Stimulated activated CD8-positive, alpha-beta memory T cell treated with anti-CD3 and anti-CD28 coated beads, Interleukin-4, amount 100 ng/mL, for 24 hours (primary cell): ENCODE measurements at regions not wholly inside any gene's neighbourhood (a gene's known extent, or its start where the extent isn't known, plus 50 kb on each side); places are given as distances from the start of the nearest gene placed in this dataset.
"Not testable (repeated sequence)": the region's sequence is repeated elsewhere in the genome, so short reads cannot be mapped to it uniquely, and the experiment has no call there.

Source experiments
- DNase-seq: peaks from one replicate; pipeline ENCODE4 v3.0.0-alpha.2; 2020; ENCODE audit warnings: low read depth

DNA sequence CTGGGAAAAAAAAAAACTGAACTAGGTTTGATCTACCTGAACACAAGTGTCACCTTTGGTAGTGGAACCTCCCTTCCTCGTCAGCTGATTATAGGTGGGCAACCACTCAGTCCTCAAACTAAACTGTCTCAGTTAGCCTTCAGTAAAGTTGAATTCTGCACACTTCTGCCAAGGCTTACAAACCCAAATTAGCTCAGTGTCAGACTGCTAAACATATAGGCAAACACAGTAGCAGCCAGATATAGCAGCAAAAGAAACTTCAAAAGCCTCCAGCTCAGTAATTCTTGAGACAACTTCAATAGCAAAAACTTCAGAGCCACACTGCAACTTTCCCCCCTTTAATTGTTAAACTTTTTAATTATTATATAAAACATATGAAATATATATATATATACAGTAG lies 956.9 kb downstream of the XPNPEP1 start:
- no peak for DNase-seq

DNA sequence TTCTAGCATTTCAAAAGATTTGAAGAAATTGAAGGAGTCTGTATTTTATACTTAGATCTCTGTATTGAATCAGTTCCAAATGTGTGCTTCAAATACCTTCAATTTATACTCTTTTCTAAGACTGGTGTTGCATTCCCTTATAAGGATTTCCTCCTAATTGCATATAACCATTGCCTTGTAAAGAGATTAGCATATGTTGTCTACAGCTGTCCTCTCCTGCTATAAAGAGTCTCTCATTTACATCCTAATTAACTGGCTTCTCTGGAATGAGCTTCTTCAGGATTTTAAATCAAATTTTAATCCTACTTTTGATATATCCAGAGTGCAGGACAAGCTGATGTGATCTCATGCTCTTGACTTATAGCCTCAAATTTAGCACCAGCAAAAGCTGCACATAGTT lies 957.3 kb downstream of the XPNPEP1 start:
- no peak for DNase-seq

DNA sequence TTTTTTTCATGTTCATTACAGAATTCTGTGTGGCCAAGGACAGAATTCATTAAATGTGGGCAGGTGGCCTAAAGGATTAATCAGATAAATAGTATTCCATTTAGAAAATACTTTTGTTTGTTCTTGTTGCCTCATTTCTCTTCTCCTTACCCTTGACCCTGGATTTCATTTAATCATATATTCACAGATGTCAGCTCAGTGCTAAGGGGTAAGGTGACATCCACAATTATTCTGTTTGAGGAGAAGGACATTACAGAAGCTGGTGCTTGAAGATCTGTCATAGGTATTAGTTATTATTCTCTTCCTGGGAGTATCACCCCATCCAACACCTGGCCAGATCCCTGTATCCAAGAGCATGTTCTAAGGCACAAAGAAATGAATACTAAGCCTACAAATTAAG lies 961.1 kb downstream of the XPNPEP1 start:
- no peak for DNase-seq

DNA sequence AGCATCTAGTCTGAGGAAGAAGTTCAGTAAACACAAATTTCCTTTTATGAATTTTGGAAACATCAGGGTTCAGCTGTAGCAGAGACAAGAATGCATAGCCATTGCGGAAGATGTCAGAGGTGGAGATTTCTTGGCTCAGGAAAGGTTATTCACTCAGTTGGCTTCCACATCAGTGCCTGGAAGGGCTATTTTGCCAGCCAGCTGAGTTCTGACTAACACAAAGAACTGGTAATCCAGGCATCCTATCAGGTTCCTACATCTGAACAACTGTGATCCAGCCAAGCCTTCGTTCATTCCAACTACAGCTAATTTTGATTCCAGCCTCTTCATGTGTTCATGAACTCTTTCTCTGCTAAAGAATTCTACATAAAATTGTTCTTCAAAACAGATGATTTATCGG lies 965.6 kb downstream of the XPNPEP1 start:
- no peak for DNase-seq

DNA sequence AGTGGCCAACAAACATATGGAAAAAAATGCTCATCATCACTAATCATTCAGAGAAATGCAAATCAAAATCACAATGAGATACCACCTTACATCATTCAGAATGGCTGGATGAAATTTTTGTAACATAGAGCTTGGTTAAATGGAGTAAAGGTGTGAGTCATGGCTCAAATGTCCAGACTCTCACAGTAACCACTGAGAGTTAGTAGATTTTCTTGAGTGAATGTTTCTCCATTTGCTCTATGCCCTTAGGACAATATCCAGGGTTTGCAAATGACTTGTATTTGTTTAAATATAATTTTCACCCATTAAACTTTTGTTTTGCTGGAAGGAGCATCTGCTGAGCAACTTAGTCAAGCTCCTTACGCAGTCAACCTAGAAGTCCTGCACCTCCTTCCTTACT lies 967.2 kb downstream of the XPNPEP1 start:
- no peak for DNase-seq

DNA sequence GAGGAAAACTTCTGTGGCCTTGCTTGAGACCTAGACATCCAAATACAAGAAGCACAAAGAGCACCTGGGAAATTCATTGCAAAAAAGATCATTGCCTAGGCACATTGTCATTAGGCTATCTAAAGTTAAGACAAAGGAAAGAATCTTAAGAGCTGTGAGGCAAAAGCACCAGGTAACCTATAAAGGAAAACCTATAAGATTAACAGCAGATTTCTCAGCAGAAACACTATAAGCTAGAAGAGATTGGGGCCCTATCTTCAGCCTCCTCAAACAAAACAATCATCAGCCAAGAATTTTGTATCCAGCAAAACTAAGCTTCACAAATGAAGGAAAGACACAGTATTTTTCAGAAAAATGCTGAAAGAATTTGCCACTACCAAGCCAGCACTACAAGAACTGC lies 1003.3 kb downstream of the XPNPEP1 start:
- DNase-seq: not testable (repeated sequence)

DNA sequence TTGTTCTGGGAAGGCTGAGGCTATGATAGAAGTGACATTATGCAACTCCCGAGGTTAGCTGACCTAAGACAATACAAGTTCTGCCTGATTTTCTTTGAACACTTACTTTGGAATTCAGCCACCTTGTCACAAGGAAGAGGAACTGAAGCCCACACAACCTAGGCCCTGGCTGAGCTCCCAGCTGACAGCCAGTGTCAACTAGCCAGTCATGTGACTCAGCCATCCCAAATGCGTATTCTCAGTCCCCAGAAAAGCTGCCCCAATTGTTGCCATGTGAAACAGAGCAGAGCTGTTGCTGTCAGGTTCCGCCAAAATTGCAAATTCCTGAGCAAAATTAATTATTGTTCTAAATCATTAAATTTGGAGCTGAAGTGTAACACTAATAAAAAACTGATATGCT lies 1010.0 kb downstream of the XPNPEP1 start:
- no peak for DNase-seq

DNA sequence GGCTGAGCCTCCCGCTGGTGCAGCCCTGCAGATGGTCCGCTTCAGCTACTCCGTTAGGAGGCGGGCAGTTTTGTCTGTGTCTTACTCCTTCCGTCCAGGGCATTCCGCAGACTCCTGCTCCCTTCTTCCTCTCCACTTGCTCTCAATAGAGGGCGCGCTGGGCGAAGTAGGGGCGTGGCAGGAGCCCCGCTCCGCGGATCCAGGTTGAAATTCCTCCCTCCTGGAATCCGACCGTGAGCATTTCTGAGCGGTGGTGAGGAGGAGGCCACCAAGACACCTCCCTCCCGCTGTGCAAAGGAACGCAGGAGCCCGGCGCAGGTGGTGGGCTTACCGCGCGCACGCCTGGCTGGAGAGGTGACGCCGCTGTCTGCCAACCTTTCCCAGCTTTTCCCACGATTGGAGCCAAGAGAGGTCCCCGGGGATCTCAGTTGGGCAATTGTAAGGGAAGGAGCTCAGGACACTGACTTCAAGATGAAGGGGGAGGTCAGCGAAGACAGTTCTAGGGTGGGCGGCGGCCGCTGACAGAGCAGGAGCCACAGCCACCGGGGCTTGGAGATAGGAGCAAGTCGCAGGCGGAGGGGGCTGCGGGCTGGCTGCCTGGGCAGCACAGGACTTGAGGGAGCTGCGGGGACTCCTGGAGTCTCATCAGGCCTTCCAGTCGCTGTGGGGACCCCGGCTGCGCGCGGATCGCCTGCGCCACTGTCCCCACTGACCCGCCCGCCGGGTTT lies 1011.3 kb downstream of the XPNPEP1 start:
- no peak for DNase-seq

DNA sequence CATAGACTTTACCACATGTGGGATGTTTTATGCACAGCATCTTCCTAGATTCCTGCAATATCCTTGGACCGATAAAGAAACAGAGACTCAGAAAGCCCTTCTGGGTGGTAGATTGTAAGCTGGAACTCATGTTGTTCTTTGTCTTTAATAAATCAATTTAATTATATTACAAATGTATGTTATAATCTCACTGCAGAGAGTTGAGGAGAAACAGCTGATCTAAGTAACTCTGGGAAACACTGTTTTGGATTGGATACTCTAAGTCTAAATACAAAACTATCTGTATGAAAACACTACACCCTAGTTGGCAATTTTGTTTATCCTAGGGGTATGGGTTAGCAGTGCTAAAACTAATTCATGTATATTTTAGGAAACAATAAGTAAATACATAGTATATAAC lies 1015.2 kb downstream of the XPNPEP1 start:
- no peak for DNase-seq

DNA sequence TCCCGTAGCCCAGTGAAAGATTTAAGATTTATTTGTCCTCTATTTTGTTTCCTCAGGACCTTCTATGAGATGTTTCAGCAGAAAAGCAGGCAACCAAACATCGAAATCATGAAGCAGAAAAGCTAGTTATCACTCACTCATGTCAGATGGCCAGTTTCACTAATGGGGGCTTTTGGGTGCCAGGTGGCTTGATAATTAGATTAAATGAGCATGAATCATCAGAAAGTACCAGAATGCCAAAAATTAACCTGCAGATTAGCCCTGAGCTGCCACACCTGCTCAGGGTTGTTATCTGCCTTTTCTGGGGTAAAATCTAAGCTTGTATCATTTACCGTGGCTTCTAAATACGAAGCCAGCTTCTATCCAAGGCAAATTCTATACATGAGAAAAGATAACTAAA lies 1017.5 kb downstream of the XPNPEP1 start:
- no peak for DNase-seq

DNA sequence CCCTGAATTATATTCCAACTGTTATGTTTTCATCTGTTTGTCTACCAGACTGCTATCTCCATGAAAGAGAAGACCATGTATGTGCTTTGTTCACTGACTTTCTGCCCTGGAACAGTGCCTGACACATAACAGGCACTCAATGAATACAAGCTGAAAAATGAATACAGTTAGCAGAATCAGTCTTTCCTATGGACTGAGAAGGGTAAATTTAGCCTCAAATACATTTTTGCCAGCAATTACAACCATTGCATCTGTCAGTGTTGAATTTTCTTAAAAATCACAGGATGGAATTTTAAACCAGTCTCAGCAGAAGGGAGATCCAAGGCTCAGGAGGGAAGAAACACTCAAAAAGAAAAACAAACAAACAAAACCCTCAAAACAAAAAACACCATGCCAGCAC lies 1018.1 kb downstream of the XPNPEP1 start:
- no peak for DNase-seq

DNA sequence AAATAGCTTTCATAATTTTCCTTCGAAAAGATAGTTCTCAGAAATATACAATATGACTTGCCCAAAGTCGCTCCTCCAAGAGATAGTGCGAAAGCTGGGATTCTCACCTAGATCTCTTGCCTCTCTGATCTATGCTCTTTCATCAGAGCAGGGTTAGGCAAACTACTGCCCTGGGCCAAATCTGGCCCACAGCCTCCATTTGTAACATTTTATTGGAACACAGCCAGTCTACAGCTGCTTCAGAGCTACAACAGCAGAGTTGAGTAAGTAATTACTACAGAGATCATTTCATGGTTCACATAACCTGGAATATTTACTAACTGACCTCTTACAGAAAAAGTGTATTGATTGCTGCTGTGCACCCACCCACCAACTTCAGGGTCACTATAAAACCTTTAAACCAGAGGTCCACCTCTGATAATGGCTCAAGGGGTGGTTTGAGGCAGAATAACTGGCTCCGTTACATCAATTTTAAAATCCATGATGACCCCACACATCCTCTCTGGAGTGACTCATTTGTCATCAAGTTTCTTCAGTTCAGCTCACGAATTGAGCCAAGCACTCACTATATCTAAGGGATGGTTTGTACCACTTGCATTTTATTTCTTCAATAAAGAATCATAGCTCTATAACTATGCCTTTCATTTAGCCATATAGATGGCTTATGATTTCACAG lies 1019.0 kb downstream of the XPNPEP1 start:
- DNase-seq: no peak

DNA sequence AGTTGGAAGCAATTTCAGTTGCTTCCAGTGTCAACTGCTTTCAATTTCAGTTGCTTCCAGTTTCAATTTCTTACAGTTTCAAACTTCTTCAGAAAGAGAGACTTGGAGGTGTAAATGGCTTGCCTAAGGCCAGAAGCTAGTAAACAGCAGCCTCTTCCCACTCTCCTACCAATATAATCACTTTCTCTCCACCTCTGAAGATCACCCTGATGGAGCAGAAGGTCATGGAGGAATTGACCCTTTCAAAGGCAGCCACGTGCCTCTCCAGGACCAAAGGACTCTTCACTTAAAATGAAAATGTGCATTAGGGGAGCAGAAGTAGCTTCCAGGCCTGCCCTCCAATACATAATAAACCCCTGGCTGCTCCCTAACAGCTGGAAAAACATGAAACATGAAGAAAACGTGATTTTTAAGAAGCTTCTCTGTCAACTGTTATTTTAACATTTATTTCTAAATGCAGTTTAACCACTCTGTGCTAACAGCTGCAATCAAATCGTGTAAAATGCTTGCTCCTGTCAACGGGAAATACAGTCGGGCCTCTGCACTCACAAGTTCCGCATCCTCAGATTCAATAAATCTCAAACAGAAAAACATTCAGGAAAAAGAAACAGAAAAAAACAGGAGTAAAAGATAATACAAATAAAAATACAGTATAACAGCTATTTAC lies 1020.6 kb downstream of the XPNPEP1 start:
- DNase-seq: no peak

DNA sequence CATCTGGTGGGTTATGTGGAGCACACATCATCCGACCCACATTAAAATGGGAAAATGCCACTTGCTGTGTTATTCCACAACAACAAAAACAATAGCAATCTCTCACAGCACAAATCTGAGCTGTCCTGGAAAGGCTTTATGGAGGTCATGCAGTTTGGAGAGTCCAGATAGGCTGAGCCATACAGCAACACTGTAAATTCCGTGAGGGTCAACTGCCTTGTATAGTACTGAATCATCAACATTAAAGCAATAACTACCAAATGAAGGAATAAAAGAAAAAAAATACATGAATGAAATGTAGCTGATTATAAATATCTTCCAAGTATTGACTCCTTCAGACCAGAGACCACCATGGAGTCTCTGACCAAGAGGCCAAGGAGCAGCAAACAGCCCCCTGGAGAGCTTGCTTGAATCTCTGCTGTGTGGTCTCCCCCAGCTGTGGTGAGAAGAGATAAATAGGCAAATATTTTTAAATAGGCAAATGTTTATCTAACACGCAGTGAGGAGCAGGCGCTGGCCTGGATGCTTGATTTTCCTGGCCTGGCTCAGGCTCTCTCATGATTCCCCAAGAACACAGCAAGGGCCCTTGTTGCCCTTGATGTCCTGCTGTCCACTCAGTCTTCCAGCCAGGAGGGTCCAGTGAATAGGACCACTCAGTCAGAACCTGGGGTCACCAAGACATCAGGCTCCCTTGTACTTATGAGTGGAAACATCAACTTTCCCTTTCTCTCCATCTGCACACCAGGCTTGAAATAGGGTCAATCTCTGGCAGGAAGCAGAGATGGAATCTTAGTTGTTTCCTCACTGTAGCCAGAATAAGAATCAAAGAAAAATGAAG lies 1021.3 kb downstream of the XPNPEP1 start:
- no peak for DNase-seq

DNA sequence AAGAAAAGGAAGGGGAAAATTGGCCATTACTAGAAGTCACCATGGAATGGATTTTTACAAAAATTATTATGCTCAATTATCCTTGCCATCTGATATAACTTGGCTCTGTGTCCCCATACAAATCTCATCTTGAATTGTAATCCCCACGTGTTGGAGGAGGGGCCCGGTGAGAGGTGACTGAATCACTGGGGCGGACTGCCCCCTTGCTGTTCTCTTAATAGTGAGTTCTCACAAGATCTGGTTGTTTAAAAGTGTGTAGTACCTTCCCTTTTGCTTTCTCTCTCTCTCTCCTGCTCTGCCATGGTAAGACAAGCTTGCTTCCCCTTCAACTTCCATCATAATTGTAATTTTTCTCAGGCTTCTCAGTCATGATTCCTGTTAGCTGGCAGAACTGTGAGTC lies 1023.6 kb downstream of the XPNPEP1 start:
- DNase-seq: no peak

DNA sequence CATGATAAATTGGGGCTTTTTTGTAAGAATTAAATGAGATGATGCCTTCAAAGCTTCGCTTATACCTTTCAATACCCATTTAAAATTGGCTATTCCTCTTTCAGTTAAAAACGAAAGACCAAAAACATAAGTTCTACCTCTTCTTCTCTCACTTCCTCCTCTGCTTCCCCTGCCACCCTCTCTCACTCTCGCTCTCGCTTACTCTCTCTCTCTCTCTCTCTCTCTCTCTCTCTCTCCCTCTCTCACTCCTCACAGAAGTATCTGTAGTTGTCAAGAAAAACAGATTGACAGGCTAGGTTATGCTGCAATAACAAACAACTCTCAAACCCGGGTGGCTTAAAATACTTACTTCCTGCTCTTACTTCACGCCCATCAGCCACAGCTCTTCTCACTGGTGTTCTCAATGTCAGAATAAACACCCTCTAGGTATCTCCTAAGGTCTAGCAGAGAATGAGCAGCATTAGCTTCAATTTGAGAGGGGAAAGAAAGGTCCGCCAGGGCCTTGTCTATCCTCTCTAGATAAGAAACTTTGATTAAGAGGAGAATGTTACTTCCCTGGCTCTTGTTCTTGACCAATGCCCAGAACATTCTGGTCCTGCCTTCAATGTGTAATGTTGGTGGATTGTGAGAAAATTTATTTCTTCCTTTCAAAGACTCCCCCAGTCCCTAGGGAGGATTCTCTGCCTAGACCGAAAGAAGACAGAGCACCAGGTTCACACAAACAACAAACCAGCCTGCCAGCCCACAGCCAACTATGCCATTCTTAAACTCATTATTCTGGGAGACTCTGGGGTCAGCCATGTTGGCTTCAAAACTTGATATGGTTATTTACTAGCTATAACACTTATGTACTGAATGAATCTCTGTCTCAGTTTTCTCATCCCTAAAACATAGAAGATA lies 1028.7 kb downstream of the XPNPEP1 start:
- DNase-seq: no peak

DNA sequence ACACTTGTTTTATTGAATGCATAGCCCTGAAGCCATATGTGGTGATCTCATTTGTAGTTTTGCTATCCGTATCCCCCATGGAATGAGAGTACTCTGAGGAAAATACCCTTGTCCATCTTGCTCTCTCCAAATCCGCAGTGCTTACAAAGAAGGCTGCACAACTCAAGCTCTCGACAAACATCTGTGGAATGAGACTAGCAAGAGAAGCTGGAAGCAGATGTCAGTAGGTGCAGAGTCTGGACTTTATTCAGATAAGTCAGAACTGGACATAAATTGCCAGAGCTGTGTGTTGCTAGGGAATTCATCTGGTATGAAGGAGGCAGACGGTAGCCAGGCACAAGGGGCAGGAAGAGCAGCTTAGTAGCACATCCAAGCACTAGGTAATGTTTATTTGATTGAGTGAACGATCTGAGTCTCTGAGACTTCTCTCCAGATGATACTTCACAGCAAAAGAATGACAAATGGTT lies 1046.2 kb downstream of the XPNPEP1 start:
- no peak for DNase-seq

DNA sequence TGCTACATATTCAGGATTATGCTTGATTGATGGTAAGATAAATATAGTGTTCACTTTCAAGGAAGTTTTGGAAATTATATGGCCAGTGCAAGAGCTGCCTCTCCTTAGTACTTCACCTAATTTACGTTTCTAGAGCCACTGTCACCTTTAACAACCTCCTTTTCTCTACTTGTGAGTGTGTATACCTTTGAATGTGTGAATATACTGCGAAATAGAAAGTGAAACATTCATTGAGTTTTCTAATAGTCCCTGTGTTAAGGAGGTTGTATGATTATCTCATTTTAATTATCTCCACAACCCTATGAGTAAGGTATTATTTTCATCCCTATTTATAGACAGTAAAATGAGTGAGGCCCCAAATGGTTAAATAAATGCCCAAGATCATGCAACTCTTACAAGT lies 1050.5 kb downstream of the XPNPEP1 start:
- DNase-seq: no peak

DNA sequence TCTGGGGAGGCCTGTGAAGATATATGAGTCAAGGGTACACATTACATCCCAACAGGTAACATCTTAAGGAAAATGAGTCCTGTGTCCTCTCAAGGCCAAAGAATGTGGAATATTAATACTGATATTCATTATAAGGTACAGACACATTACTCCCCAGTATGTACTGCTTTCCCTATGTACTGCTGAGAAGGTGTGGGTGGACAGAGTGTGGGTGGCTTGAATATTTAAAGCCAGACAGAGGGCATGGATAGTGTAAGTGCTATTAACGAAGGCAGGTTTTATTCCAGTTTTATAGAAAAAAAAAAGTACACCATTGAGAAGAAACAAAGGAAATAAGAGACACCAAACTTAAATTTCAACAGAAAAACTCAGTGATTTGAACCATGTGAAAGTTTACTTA lies 1054.4 kb downstream of the XPNPEP1 start:
- no peak for DNase-seq

DNA sequence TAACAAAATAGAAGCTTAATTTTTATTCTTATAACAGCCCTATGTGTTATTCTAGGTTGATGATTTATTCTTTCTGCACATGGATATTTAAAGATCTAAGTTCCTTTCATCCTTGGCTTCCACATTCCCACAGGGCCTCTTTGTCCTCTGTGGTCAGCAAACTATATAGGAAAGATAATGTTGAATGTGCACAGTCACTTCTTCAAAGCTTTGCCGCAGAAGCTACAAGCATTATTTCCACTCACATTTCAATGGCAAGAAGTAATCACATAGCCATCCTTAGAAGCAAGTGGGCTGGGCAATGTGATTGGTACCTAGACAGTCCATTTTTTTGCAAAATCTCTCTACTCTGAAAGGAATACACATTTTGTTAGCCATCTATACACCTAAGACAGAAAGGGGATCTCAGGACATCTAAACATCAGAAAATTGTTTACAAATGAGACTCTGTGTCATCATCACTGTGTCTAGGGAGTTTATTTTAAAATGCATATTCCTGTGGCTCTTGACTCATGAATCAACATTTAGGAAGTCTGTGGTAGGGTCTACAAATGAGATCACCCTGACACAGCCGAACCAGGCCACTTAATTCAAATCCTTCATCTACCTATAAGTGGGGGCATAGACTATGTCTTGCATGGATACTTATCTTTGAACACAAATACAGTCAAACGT lies 1060.5 kb downstream of the XPNPEP1 start:
- DNase-seq: no peak
